Stimulated activated naive CD8-positive, alpha-beta T cell treated with anti-CD3 and anti-CD28 coated beads, Interleukin-15, amount 100 ng/mL, for 72 hours (primary cell): ENCODE measurements at regions not wholly inside any gene's neighbourhood (a gene's known extent, or its start where the extent isn't known, plus 50 kb on each side); places are given as distances from the start of the nearest gene placed in this dataset.
"Not testable (repeated sequence)": the region's sequence is repeated elsewhere in the genome, so short reads cannot be mapped to it uniquely, and the experiment has no call there.

ENCODE experiments used
- ATAC-seq: fragments of 150-1000 bp; cut with Tn5 transposase; 2 replicates; pipeline ENCODE4 v1.10.0; 2021; ENCODE audit warnings: mild to moderate bottlenecking, moderate library complexity
- DNase-seq, 2 donors: peaks; one replicate each; pipeline ENCODE4 v3.0.0; 2021 to 2022
- H3K27ac Mint-ChIP-seq, 2 donors: one replicate each; pipeline ENCODE4 v1.8.0; 2022; ENCODE audit warnings: mild to moderate bottlenecking in 2 of 2, mixed read lengths in 2 of 2, moderate library complexity in 2 of 2
- H3K27me3 Mint-ChIP-seq: one replicate; pipeline ENCODE4 v1.8.0; 2022; ENCODE audit warnings: mixed read lengths
- H3K4me1 Mint-ChIP-seq: one replicate; pipeline ENCODE4 v1.8.0; 2022; ENCODE audit warnings: mild to moderate bottlenecking, mixed read lengths
- H3K4me3 Mint-ChIP-seq, 2 donors: one replicate each; pipeline ENCODE4 v1.8.0; 2022; ENCODE audit warnings: mild to moderate bottlenecking in 2 of 2, mixed read lengths in 2 of 2, moderate library complexity in 1 of 2
- H3K9me3 Mint-ChIP-seq, 2 donors: one replicate each; pipeline ENCODE4 v1.8.0; 2022; ENCODE audit warnings: mixed read lengths in 2 of 2

DNA sequence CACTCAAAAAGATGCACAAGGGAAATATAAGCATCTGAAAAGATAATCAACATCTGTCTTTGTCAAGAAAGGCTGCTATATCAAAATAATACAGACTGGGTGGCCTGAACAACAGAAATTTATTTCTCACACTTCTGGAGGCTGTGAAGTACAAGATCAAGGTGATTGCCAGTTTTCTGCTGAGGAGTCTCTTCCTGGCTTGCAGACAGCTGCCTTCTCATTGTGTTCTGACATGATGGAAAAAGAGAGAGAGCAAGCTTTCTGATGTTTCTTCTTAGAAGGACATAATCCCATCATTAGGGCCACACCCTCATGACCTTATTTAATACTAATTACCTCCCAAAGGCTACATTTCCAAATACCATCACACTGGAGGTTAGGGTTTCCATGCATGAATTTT is 1573.3 kb downstream of the SI start:
- H3K27ac Mint-ChIP-seq, result no peak overlapping the region
- ATAC-seq, result no peak
- H3K4me3 Mint-ChIP-seq, result no peak overlapping the region
- H3K9me3 Mint-ChIP-seq, result peaks cover under 1 to 3% of the 10 kb centered on the region in 2 donors
- DNase-seq, result no peak
- H3K4me1 Mint-ChIP-seq, result no peaks in the 10 kb centered on the region
- no peaks in the 10 kb centered on the region for H3K27me3 Mint-ChIP-seq

DNA sequence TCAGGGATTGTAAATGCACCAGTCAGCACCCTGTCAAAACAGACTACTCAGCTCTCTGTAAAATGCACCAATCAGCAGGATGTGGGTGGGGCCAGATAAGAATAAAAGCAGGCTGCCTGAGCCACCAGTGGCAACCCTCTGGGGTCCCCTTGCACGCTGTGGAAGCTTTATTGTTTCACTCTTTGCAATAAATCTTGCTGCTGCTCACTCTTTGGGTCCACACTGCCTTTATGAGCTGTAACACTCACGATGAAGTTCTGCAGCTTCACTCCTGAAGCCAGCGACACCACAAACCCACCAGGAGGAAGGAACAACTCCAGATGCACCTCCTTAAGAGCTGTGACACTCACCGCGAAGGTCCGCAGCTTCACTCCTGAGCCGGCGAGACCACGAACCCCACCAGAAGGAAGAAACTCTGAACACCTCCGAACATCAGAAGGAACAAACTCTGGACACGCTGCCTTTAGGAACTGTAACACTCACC is 1578.5 kb downstream of the SI start:
- not testable (repeated sequence) for H3K4me3 Mint-ChIP-seq, ATAC-seq

DNA sequence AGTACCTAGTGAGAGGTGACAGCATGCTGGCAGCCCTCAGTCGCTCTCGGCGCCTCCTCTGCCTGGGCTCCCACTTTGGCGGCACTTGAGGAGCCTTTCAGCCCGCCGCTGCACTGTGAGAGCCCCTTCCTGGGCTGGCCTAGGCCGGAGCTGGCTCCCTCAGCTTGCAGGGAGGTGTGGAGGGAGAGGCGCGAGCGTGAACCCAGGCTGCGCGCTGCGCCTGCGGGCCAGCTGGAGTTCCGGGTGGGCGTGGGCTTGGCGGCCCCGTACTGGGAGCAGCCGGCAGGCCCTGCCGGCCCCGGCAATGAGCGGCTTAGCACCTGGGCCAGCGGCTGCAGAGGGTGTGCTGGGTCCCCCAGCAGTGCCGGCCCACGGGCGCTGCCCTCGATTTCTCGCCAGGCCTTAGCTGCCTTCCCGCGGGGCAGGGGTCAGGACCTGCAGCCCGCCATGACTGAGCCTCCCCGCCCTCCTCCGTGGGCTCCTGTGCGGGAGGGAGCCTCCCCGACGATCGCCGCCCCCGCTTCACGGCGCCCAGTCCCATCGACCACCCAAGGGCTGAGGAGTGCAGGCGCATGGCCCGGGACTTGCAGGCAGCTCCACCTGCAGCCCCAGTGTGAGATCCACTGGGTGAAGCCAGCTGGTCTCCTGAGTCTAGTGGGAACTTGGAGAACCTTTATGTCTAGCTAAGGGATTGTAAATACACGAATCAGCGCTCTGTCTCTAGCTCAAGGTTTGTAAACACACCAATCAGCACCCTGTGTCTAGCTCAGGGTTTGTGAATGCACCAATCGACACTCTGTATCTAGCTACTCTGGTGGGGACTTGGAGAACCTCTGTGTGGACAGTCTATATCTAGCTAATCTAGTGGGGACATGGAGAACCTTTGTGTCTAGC is 1579.2 kb downstream of the SI start:
- not testable (repeated sequence) for H3K27me3 Mint-ChIP-seq, H3K27ac Mint-ChIP-seq, H3K4me1 Mint-ChIP-seq, H3K4me3 Mint-ChIP-seq, DNase-seq, ATAC-seq
- H3K9me3 Mint-ChIP-seq, result peaks cover 4 to 10% of the 10 kb centered on the region in 2 donors

More for the DNA sequence above, 1578.5 kb downstream of the SI start:
- not testable (repeated sequence) for H3K27me3 Mint-ChIP-seq, H3K4me1 Mint-ChIP-seq, H3K27ac Mint-ChIP-seq, DNase-seq
- peaks cover 4 to 10% of the 10 kb centered on the region in 2 donors for H3K9me3 Mint-ChIP-seq

DNA sequence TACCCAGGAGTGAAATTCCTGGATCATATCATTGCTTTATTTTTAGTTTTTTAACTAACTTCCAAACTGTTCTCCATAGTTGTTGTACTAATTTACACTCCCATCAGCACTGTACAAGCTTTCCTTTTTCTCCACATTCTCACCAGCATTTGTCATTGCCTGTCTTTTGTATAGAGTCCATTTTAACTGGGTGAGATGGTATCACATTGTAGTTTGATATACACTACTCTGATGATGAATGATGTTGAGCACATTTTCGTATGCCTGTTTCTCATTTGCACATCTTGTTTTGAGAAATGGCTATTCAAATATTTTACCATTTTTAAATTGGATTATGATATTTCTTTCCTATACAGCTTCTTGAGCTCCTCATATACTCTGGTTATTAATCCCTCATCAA is 1586.6 kb downstream of the SI start:
- Mint-ChIP-seq H3K4me3 (no peak overlapping the region), H3K27ac (no peak overlapping the region), H3K4me1 (no peaks in the 10 kb centered on the region), H3K9me3 (peaks cover 5 to 7% of the 10 kb centered on the region in 2 donors), H3K27me3 (no peaks in the 10 kb centered on the region)
- ATAC-seq, result no peak
- DNase-seq, result no peak

DNA sequence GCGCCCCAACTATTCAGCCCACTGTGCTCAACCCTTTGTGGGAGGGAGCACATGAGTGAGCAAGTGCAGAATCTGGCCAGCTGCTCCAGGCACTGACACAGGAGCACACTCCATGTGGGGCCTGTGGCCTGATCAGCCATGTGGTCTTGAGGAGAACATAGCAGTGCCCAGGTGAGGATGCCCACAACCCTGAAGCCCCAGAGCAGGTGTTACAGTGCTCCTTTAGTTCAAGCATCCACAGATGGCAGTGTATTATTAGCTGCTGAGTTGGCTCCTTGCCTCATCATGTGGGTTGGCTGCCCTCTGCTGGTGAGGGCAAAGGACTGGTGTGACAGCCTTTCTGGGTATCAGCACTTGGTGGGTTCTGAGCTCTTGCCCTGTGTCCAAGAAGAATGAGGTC is 1588.2 kb downstream of the SI start:
- DNase-seq (peak in 1 of 2 donors; percentile 23), ATAC-seq (peak; percentile 46)
- Mint-ChIP-seq H3K27me3 (no peaks in the 10 kb centered on the region), H3K27ac (no peak overlapping the region), H3K9me3 (peaks cover 5 to 7% of the 10 kb centered on the region in 2 donors), H3K4me3 (no peak overlapping the region), H3K4me1 (no peaks in the 10 kb centered on the region)

DNA sequence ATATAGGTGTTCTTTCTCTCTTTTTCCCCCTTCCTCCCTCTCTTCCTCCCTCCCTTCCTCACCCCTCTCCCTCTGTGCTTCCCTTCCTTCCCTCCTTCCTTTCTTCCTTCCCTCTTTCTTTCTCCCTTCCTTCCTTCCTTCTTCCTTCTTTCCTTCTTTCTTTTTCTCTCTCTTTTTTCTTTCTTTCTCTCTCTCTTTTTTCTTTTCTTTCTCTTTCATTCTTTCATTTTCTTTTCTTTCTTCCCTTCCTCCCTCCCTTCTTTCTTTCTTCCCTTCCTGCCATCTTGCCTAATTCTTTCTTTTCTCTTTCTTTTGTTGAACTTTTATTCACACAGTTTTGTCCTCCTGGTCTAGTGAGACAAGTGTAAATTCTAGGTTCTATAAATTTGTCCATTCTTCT is 1595.6 kb downstream of the SI start:
- DNase-seq, result no peak
- ATAC-seq, result no peak
- Mint-ChIP-seq H3K4me3 (no peak overlapping the region), H3K9me3 (no peaks in the 10 kb centered on the region), H3K27ac (peak overlapping the region in 1 of 2 donors; percentile 19), H3K27me3 (no peaks in the 10 kb centered on the region), H3K4me1 (no peaks in the 10 kb centered on the region)

DNA sequence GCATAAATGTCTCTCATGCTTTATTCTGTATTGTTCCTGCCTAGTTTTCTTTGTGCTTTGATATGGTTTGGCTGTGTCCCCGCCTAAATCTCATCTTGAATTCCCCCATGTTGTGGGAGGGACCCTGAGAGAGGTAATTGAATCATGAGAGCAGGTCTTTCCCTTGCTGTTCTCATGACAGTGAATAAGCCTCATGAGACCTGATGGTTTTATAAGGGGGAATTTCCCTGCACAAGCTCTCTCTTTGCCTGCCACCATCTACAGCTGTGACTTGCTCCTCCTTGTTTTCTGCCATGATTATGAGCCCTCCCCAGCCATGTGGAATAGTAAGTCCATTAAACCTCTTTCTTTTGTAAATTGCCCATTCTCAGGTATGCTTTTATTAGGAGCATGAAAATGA is 1596.6 kb downstream of the SI start:
- Mint-ChIP-seq H3K27ac (no peak overlapping the region), H3K9me3 (no peaks in the 10 kb centered on the region), H3K4me3 (no peak overlapping the region), H3K27me3 (no peaks in the 10 kb centered on the region), H3K4me1 (no peaks in the 10 kb centered on the region)
- DNase-seq (no peak), ATAC-seq (no peak)

DNA sequence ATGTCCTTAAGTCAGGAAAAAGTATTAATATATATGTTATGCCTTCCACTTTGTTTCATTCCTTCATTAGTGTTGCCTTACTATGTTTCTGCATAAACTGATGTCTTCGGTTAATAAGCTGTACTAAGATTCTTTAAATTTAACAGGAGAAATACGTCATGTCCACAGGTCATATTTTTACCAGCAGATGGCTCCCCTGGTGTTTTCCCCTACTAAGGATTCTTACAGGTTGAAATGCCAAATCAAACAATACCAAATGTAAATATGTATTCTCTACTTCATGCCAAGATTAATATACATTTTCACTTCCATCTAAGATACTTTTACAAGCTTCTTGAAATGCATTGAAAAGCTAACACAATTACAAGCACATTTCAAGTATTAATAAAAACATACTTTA is 1602.1 kb downstream of the SI start:
- H3K27ac Mint-ChIP-seq, result no peak overlapping the region
- DNase-seq, result no peak
- H3K4me3 Mint-ChIP-seq, result no peak overlapping the region
- no peak for ATAC-seq
- no peaks in the 10 kb centered on the region for H3K4me1 Mint-ChIP-seq
- no peaks in the 10 kb centered on the region for H3K27me3 Mint-ChIP-seq
- peaks cover 0 to 6% of the 10 kb centered on the region in 2 donors for H3K9me3 Mint-ChIP-seq

DNA sequence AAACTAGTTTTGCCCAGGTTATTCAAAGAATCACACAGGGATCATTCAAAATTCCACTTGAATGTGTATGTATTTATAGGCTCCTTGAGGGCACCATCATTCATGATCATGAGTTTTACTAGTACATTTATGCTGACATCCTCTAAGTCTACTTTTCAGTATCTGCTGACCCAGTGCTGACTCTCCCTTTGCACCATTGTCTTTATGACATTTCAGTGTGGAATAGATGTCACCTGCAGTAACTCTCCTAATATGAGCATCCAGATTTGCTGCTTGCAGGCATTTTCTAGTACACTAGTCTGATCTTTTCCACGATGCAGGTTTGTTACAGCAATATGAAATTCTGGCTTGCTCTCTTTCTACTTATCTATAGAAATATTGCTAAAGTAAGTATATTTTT is 1603.5 kb downstream of the SI start:
- no peaks in the 10 kb centered on the region for H3K27me3 Mint-ChIP-seq
- H3K9me3 Mint-ChIP-seq, result peaks cover 0 to 6% of the 10 kb centered on the region in 2 donors
- H3K4me1 Mint-ChIP-seq, result no peaks in the 10 kb centered on the region
- H3K27ac Mint-ChIP-seq, result no peak overlapping the region
- H3K4me3 Mint-ChIP-seq, result no peak overlapping the region
- ATAC-seq, result no peak
- no peak for DNase-seq

DNA sequence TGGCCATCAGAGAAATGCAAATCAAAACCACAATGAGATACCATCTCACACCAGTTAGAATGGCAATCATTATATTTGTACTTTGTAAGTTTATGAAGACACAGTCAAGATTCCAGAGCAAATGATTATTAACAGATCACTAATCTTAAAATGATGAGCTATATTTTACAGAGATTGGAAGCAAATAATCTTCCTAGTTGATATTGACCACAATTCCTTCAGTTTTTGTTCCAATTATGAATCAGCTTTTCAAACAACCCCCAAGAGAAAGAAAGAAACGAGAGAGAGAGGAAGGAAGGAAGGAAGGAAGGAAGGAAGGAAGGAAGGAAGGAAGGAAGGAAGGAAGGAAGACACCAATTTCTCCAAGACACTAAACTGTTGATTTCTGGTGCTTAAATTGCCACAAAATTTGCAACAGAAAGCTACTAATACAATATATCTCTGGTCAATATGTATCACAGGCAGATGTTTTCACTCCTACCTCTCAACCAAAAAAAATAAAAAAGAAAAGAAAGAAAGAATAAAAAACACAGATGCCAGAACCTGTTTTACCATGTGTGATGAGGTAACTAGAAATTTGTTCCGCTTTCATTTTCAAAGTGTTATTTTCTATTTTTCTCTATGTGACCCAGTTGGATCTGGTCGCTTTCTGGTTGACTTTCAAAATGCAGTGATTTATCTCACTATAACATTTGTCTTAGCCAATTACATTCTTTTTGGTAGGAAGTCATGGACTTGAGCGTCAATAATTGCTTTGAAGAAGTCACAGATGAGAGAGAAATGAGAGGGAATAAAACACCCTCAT is 1609.6 kb downstream of the SI start:
- no peak for ATAC-seq
- Mint-ChIP-seq H3K27ac (no peak overlapping the region), H3K4me1 (no peaks in the 10 kb centered on the region), H3K9me3 (peaks cover 5 to 15% of the 10 kb centered on the region in 2 donors), H3K4me3 (no peak overlapping the region), H3K27me3 (no peaks in the 10 kb centered on the region)
- DNase-seq, result no peak

DNA sequence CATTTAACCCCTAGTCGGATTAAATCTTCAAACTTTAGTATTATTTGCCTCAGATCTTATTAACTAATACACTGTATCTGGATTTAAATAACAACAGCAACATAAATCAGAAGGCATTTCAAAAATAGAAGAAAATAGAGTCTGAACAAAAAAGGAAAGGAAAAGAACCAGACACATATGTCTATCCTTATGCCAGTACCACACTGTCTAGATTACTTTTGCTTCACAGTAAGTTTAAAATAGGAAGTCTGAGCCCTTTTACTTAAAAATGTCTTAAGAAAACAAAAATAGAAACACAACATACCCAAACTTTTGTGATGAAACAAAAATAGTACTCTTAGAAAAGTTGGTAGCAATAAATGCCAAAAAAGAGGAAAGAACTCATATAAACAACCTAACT is 1615.8 kb downstream of the SI start:
- DNase-seq, result no peak
- Mint-ChIP-seq H3K27me3 (no peaks in the 10 kb centered on the region), H3K27ac (no peak overlapping the region), H3K9me3 (no peaks in the 10 kb centered on the region), H3K4me1 (no peaks in the 10 kb centered on the region), H3K4me3 (no peak overlapping the region)
- ATAC-seq, result no peak

DNA sequence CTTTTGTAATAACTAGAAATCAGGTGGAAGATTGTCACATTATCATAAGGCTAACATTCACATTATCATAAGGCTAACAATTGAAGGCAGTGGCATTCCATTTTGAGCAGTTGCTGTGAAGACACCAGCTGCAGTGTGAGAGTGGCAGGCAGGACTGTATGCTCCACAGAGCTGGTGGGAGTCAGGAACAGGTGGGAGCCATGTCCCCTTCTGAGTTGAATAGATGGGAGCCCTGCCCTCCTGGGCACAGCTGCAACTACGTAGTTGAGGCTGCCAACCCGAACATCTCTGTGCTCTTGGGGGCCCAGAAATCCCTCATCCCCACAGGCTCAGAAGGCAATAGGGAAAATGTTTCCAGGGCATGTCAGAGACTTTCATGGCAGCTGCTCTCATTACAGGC is 1627.6 kb downstream of the SI start:
- no peaks in the 10 kb centered on the region for H3K4me1 Mint-ChIP-seq
- H3K9me3 Mint-ChIP-seq, result peaks cover 0 to 5% of the 10 kb centered on the region in 2 donors
- H3K4me3 Mint-ChIP-seq, result no peak overlapping the region
- no peak for ATAC-seq
- no peak overlapping the region for H3K27ac Mint-ChIP-seq
- no peaks in the 10 kb centered on the region for H3K27me3 Mint-ChIP-seq
- DNase-seq, result no peak

DNA sequence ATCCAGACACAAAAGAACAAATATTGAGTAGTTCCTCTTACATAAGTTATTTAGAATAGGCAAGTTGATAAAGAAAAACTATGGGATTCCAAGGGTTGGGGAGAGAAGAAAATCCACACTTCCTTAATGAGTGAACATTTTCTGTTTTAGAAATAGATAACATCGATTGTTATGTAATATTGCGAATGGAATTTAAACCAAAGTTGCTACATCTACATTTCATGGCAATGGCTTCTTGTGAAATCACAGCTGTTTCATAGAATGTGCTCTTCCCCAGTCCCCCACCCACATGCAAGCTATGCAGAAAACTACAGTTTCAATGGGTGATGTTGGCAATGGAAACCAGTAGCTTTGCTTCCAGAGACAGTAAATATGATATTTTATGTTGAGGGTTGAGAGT is 1639.5 kb downstream of the SI start:
- DNase-seq (no peak), ATAC-seq (no peak)
- H3K4me3 Mint-ChIP-seq, result no peak overlapping the region
- peak overlapping the region in 1 of 2 donors; percentile 59 for H3K27ac Mint-ChIP-seq
- peaks cover 2 to 3% of the 10 kb centered on the region in 2 donors for H3K9me3 Mint-ChIP-seq
- no peaks in the 10 kb centered on the region for H3K27me3 Mint-ChIP-seq
- H3K4me1 Mint-ChIP-seq, result no peaks in the 10 kb centered on the region

DNA sequence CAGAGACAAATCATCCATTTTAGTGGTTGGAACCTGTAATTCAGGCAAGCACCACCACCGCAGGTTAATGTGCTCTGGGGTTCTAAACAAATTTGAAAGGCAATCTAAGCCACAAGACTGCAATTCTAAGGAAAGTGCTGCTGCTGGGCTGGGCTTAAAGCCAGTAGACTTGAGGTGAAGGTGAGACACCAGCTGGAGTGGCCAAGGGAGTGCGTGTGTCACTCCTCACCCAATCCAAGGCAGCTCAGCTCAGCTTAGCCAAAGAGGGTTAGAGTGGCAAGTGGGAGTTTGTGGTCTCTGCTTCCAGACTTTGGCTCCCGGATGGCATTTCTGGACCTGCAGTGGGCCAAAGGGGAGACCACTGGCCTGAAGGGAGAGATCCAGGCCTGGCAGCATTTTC is 1655.6 kb downstream of the SI start:
- Mint-ChIP-seq H3K9me3 (peaks cover 13 to 27% of the 10 kb centered on the region in 2 donors), H3K27me3 (no peaks in the 10 kb centered on the region), H3K27ac (no peak overlapping the region), H3K4me3 (no peak overlapping the region), H3K4me1 (no peaks in the 10 kb centered on the region)
- ATAC-seq (no peak), DNase-seq (no peak)

DNA sequence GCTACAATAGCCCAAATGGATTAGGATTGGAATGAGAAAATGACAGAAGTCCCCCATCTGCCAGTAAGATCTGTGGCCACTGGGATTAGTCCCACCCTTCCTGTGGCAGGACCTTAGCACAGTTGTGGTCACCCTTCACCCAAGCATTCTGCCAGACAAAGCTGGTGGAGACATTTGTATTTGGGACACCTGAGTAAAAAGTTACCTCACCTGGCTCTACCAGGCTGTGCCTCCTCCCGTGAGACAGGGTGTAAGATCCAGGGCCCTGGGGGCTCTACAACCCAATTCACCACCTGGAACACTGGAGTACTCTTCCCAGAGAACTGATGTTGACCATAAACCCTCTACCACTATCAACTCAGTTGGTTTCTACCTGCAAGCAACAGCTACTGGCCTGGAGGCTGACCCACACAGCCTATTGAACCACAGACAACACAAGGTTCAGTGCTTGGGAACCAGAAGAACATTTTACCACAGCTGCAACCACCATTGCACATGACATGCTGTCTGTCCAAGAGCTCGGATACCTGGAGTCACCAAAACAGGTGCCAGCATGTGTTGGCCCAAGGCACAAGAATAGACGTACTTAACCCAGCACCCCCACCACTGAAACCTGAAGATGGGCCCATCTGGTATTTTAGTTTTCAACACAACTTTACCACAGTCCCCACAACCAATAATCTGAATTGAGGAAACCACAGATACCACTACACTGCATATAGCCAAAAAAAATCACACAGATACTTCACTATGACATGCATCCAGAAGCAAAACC is 1686.7 kb downstream of the SI start:
- Mint-ChIP-seq H3K27ac (no peak overlapping the region), H3K27me3 (no peaks in the 10 kb centered on the region), H3K9me3 (peaks cover 5 to 24% of the 10 kb centered on the region in 2 donors), H3K4me1 (no peaks in the 10 kb centered on the region), H3K4me3 (no peak overlapping the region)
- DNase-seq (no peak), ATAC-seq (no peak)
